KMS-11 (cell line): ENCODE measurements at regions not wholly inside any gene's neighbourhood (a gene's known extent, or its start where the extent isn't known, plus 50 kb on each side); places are given as distances from the start of the nearest gene placed in this dataset.

Experiments used
- H2AFZ ChIP-seq: fragments of 200-600 bp; sonication (generic); 2 replicates; pipeline ENCODE4 v1.6.1; 2016; ENCODE audit warnings: antibody characterized with exemption, mixed run types, low read depth
- H3K27ac ChIP-seq: fragments of 200-600 bp; sonication (generic); 2 replicates; pipeline ENCODE4 v1.6.1; 2016; ENCODE audit warnings: mild to moderate bottlenecking, mixed run types
- H3K27me3 ChIP-seq: fragments of 200-600 bp; sonication (generic); 2 replicates; pipeline ENCODE4 v1.6.1; 2017; ENCODE audit warnings: mild to moderate bottlenecking, low read depth, mixed run types, moderate library complexity; ENCODE audit not compliant: insufficient read depth
- H3K36me3 ChIP-seq: fragments of 200-600 bp; sonication (generic); 2 replicates; pipeline ENCODE4 v1.6.1; 2017; ENCODE audit warnings: mild to moderate bottlenecking, mixed run types; ENCODE audit not compliant: insufficient read depth
- H3K4me1 ChIP-seq: fragments of 200-600 bp; sonication (generic); 2 replicates; pipeline ENCODE4 v1.6.1; 2016; ENCODE audit warnings: mild to moderate bottlenecking, low read depth, mixed run types; ENCODE audit not compliant: poor library complexity, severe bottlenecking
- H3K4me2 ChIP-seq: fragments of 200-600 bp; sonication (generic); 2 replicates; pipeline ENCODE4 v1.7.0; 2016; ENCODE audit warnings: mild to moderate bottlenecking, mixed run types
- H3K4me3 ChIP-seq: fragments of 200-600 bp; sonication (generic); IDR thresholded peaks from 2 replicates; pipeline ENCODE4 v1.6.1; 2017; ENCODE audit warnings: low read depth, low read length, mixed read lengths; ENCODE audit not compliant: insufficient read depth
- H3K79me2 ChIP-seq: fragments of 200-600 bp; sonication (generic); 2 replicates; pipeline ENCODE4 v1.6.1; 2016; ENCODE audit warnings: low read depth, mixed run types; ENCODE audit not compliant: insufficient read depth
- H3K9ac ChIP-seq: fragments of 200-600 bp; sonication (generic); 2 replicates; pipeline ENCODE4 v1.6.1; 2016; ENCODE audit warnings: mild to moderate bottlenecking, mixed run types
- H4K20me1 ChIP-seq: fragments of 200-600 bp; sonication (generic); 2 replicates; pipeline ENCODE4 v1.6.1; 2016; ENCODE audit warnings: mild to moderate bottlenecking, mixed run types; ENCODE audit not compliant: insufficient read depth
- TF ChIP-seq, protein P1 (sequence below): fragments of 200-600 bp; sonication (generic); conservative IDR thresholded peaks from 2 replicates; pipeline ENCODE4 v1.6.1; 2017; ENCODE audit warnings: low read depth, mild to moderate bottlenecking, antibody characterized with exemption, low read length, moderate library complexity, mixed read lengths

DNA sequence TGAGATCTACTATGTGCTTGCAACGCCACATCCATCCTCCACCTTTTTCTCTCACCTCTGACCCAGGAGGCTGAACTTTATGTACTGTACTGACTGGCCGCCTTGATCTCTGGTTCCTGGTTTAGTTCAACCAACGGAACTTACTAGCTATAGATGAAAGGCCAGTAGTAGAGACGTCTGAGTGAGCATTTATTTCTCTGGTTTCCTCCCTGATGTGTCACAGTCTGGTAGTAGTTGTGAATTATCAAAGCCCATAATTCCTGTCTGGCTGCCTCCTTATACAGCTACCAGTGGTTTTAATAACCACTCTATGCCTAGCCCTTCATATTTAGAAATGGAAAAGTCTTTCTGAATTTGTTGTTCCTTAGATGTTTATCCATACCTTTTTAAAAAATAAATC is 64.7 kb downstream of the POM121L12 start:
- no peak overlapping the region for H3K9ac ChIP-seq
- H3K4me2 ChIP-seq = no peak overlapping the region
- H3K4me1 ChIP-seq = no peaks in the 10 kb centered on the region
- H3K79me2 ChIP-seq = no peaks in the 10 kb centered on the region
- TF ChIP-seq, protein P1, sequence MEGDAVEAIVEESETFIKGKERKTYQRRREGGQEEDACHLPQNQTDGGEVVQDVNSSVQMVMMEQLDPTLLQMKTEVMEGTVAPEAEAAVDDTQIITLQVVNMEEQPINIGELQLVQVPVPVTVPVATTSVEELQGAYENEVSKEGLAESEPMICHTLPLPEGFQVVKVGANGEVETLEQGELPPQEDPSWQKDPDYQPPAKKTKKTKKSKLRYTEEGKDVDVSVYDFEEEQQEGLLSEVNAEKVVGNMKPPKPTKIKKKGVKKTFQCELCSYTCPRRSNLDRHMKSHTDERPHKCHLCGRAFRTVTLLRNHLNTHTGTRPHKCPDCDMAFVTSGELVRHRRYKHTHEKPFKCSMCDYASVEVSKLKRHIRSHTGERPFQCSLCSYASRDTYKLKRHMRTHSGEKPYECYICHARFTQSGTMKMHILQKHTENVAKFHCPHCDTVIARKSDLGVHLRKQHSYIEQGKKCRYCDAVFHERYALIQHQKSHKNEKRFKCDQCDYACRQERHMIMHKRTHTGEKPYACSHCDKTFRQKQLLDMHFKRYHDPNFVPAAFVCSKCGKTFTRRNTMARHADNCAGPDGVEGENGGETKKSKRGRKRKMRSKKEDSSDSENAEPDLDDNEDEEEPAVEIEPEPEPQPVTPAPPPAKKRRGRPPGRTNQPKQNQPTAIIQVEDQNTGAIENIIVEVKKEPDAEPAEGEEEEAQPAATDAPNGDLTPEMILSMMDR = no peak
- H3K4me3 ChIP-seq = no peak overlapping the region
- no peaks in the 10 kb centered on the region for H3K27me3 ChIP-seq
- no peaks in the 10 kb centered on the region for H3K36me3 ChIP-seq
- H4K20me1 ChIP-seq = no peaks in the 10 kb centered on the region
- no peak overlapping the region for H3K27ac ChIP-seq
- H2AFZ ChIP-seq = no peak overlapping the region

DNA sequence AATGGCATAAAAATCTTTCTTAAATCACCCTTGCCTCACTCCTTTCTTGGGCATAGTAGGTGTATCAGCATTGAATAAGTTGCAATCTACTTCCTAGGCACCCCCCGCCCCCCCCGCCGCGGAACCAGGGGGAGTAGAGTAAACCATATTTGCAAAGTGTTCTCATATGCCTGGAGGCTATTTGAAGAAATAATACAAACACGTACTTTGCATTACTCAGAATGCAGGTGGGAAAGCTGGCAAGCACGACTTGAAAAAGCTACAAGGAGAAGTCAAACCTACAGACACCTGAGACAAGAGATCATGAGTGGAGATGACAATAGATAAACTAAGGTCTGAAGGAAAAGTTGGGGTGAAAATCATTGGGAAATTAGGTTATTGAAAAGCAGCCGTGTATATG is 65.6 kb downstream of the POM121L12 start:
- TF ChIP-seq, protein P1 = no peak

DNA sequence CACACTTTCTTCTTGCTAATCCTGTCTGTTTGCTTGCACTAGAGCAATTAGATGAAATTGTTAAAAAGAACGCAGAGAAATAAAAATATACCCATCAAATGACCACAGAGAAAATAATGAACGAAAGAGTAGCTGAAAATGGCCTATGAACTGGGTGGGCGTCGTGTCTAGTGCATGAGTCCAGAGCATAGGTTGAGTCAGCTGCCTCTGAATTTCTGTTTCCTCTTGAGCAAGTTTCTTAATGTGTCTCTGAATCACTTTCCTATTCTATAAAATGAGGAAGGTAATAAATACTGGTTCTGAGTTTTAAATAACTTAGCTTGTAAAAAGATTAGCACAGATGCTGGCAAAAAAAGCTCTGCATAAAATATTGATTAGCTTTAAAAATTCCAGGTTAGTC is 75.0 kb downstream of the POM121L12 start:
- Histone ChIP-seq H3K4me3 (no peak overlapping the region), H2AFZ (no peak overlapping the region), H3K9ac (no peak overlapping the region), H4K20me1 (no peaks in the 10 kb centered on the region), H3K4me2 (no peak overlapping the region), H3K79me2 (no peaks in the 10 kb centered on the region), H3K27ac (no peak overlapping the region), H3K36me3 (no peaks in the 10 kb centered on the region), H3K4me1 (no peaks in the 10 kb centered on the region), H3K27me3 (no peaks in the 10 kb centered on the region)
- TF ChIP-seq, protein P1 = no peak

More for the DNA sequence above, 65.6 kb downstream of the POM121L12 start:
- no peak overlapping the region for H3K27ac ChIP-seq
- no peak overlapping the region for H3K9ac ChIP-seq
- H4K20me1 ChIP-seq = no peaks in the 10 kb centered on the region
- H3K36me3 ChIP-seq = no peaks in the 10 kb centered on the region
- H2AFZ ChIP-seq = no peak overlapping the region
- H3K79me2 ChIP-seq = no peaks in the 10 kb centered on the region
- no peak overlapping the region for H3K4me3 ChIP-seq
- H3K4me1 ChIP-seq = no peaks in the 10 kb centered on the region
- H3K4me2 ChIP-seq = no peak overlapping the region
- H3K27me3 ChIP-seq = no peaks in the 10 kb centered on the region

DNA sequence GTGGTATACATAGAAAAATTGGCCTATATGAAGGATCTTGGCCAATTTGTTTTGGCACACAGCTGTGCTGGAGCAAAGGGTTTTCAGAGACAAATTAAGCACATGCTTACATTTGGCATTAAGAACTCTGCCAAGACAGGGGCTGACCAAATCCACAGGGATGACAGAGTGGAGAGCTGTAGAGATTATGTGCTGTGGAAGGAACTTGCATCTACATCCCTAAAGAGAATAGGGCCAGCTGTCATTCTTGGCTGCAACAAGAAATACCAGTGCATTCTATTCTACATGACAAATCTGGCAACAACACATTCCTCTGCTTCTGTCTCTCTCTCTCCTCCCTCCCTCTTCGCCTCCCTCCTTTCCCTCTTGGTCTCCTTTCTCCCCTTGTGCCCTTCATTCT is 75.6 kb downstream of the POM121L12 start:
- no peaks in the 10 kb centered on the region for H3K4me1 ChIP-seq
- H3K27me3 ChIP-seq = no peaks in the 10 kb centered on the region
- H3K27ac ChIP-seq = no peak overlapping the region
- no peaks in the 10 kb centered on the region for H3K79me2 ChIP-seq
- H4K20me1 ChIP-seq = no peaks in the 10 kb centered on the region
- H3K4me3 ChIP-seq = no peak overlapping the region
- no peak overlapping the region for H2AFZ ChIP-seq
- TF ChIP-seq, protein P1 = no peak
- H3K4me2 ChIP-seq = no peak overlapping the region
- no peak overlapping the region for H3K9ac ChIP-seq
- H3K36me3 ChIP-seq = no peaks in the 10 kb centered on the region
